Epithelial cell of prostate (primary cell): ENCODE measurements at regions not wholly inside any gene's neighbourhood (a gene's known extent, or its start where the extent isn't known, plus 50 kb on each side); places are given as distances from the start of the nearest gene placed in this dataset.

Experiments
- DNase-seq: peaks from one replicate; pipeline ENCODE4 v3.0.0-alpha.2; 2011; ENCODE audit warnings: low read depth, low spot score
- H3K27ac ChIP-seq: fragments of 450-650 bp; 2 replicates; pipeline ENCODE4 v1.5.1; 2017; ENCODE audit warnings: mild to moderate bottlenecking

GRCh38 chr20:12327205-12327604 is 409.5 kb downstream of the BTBD3 start:
- H3K27ac ChIP-seq, result no peak overlapping the region
- DNase-seq, result no peak

DNA sequence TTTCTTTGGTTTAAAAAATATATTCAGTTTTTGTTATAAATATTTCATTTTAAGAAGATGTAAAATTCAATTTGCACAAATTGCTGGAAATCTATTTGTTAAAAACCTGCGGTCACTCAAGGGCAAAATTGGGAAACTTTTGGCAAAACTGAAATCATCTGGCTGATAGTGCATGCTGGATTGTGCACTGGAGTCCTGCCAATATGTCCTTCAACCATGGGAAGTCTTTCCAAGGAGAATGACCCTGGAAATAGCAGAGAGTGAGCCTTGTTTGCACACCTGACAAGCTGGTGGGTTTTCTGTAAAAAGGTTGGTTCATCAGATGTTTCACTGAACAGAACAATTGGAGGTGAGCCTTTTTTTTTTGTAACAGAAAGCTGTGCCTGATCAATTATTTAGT is 413.5 kb downstream of the BTBD3 start:
- no peak overlapping the region for H3K27ac ChIP-seq
- DNase-seq, result no peak

- no peak overlapping the region for H3K27ac ChIP-seq
- no peak for DNase-seq
These were observed 419.9 kb downstream of the BTBD3 start for GRCh38 chr20:12337601-12338000.

- peak overlapping the region; percentile 50 for H3K27ac ChIP-seq
- DNase-seq, result no peak
These were observed 428.3 kb downstream of the BTBD3 start for GRCh38 chr20:12345978-12346377.

GRCh38 chr20:12353842-12354241 is 436.1 kb downstream of the BTBD3 start:
- DNase-seq, result no peak
- H3K27ac ChIP-seq, result no peak overlapping the region

DNA sequence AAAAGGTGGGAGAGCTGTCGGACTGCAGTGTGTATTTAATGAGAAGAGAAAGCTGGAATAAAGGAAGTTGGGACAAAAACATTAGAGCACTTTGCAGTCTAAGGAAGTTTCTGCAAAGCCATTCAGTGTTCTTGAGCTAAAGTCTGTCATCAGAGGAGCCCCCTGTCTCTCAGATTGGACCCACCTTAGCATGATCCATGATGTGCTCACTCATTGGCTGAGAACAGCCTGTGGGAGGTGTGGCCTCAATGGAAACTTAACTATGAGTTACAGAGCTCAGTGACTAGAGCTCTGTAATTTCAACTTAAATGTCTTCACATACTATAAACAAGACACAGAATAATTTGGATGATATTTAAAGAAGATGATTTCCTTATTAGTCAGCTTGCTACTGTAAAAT is 437.0 kb downstream of the BTBD3 start:
- DNase-seq, result no peak
- no peak overlapping the region for H3K27ac ChIP-seq

DNA sequence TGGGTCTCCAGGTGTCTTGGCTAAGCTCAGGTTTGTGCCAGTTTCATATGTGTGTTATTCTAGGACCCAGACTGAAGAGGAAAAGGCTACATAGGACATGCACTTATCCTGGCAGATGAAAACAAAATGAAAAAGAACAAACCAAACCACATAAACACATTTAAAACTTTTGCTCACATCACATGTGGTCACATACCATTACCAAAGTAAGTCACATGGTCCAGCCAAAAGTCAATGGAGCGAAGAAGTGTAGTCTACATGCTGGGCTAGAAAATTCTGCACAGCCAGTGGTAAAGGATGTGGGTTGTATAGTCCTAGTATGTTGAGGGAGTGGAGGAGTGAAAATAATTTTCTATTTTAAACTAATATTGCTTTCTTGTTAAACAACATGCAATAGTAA is 437.5 kb downstream of the BTBD3 start:
- DNase-seq, result no peak
- H3K27ac ChIP-seq, result no peak overlapping the region

GRCh38 chr20:12358006-12358654 is 440.4 kb downstream of the BTBD3 start:
- peak; percentile 14 for DNase-seq
- H3K27ac ChIP-seq, result no peak overlapping the region

- no peak for DNase-seq
These were observed 440.9 kb downstream of the BTBD3 start for GRCh38 chr20:12358655-12359009.

DNA sequence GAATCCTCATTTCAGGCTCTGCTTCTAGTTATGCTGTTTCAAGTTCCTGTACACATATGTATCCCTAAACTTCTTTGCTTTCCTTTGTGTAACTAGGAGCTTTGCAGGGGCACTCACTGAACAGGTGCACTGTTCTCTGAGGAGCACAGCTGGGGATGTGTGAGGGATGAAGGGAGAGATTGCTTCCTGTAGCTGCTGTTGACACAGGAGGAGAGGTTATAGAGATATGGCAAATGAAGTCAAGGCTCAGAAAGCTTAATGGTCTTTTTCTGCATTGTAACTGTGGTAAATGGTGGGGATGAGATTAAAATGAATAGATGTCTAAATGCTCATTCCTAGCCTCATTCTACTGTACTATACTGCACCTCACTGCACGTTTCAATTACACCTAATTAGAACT is 454.3 kb downstream of the BTBD3 start:
- DNase-seq, result no peak
- H3K27ac ChIP-seq, result no peak overlapping the region

More at GRCh38 chr20:12358655-12359009, 440.9 kb downstream of the BTBD3 start:
- H3K27ac ChIP-seq, result no peak overlapping the region

DNA sequence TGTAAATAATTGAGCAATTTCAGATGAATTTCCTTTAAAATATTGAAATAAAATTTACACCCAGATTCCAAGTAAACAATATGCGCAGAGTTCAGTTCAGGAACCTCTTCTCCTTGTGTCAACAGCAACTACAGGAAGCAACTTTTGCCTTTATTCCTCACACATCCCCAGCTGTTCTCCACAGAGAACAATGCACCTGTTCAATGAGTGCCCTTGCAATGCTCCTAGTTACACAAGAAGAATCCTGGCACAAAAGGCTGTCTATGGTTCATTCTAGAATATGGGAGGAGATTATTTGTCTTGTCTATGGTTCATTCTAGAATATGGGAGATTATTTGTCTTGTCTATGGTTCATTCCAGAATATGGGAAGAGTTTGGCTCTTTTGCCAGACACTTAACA is 454.9 kb downstream of the BTBD3 start:
- no peak for DNase-seq
- no peak overlapping the region for H3K27ac ChIP-seq

- H3K27ac ChIP-seq, result no peak overlapping the region
- no peak for DNase-seq
These were observed 458.3 kb downstream of the BTBD3 start for GRCh38 chr20:12375967-12376366.

DNA sequence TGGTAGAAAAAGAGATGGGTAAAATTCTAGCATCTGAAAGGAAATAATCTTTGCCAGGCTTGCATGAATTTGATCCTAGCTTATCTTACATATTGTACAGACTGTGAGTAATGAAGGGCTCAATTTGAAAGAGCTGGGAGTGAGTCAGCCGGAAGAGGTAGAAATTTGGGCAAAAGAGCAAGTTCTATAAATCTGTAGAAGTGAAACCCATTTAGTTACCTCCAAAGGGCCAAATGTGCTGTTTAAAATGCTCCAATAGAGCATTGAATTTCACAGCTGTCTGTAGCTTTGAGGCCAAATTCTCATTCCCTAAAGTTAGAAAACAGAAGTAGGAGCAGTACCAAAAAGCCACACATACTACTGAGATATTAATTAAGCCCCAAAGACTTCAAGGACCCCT is 466.1 kb downstream of the BTBD3 start:
- no peak for DNase-seq
- H3K27ac ChIP-seq, result no peak overlapping the region

DNA sequence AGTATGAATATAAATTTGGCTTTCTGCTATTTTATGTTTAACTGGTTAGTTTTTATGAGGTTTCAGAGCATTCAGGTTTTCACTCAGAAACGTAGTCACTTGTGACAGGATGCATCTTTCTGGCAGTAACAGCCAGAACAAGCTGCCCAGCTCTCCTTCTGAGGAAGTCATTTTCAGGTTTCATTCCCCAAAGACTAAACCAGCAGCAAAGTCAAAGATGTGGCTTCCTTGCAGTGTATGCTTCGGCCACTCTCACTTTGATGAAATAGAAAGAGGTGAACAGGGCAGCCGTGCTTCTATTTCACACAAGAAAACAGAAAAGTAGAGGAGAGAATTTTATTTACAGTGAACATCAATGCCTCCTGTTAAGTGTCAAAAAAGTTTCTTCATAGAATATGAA is 469.1 kb downstream of the BTBD3 start:
- DNase-seq, result no peak

DNA sequence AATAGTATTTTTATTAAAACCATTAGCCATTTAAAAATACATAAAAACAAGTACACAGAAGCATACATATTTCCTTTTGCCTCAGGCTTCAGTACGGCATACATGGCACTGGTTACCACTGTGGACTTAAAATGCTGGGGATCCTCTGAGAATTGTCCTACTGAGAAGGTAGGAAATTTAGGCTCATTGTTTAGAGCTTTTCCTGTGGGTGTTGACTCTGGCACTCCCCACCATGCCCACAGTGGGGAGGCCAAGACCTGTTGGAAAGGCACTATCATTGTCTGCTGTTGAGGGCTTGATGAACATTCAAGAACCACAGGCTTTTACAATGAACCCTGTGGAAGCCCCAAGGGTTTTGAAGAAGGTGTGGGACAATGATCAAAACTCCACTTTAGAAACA is 473.4 kb downstream of the BTBD3 start:
- H3K27ac ChIP-seq, result no peak overlapping the region
- no peak for DNase-seq

More for the DNA sequence above, 469.1 kb downstream of the BTBD3 start:
- no peak overlapping the region for H3K27ac ChIP-seq

DNA sequence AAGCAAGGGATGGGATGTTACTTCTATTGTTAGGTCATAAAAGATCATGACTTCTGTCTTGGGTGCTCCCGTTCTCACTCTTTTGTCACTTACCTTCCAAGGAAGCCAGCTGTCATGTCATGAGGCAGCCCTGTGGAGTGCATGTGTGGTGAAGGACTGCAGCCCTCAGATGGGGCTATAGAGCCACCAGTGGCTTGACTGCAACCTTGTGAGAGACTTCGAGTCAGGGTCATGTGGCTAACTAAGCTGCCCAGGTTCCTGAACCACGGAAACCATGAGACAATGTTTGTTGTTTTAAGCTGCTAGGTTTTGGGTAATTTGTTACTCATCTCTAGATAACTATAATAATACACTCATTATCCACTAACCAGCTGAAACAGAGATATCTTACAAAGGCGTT is 477.1 kb downstream of the BTBD3 start:
- H3K27ac ChIP-seq, result no peak overlapping the region
- DNase-seq, result peak; percentile 26

DNA sequence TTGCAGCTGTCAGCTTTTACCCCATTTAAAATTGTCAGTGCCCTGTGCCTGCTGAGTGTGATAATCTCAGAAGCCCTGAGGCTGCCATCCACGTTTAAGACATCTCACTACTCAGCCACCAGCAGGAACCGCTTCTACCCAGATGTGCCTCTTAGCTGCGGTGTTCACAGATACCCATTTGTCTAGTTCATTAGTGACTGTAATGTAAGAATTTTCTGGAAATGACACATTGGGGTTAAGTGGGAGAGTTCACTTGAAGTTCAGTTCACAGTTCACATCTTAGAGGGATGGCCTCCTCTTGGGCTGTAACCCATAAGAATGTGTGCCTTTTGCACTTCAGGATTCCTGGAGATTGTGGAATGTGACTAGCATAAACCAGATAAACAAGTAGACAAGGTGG is 477.7 kb downstream of the BTBD3 start:
- no peak overlapping the region for H3K27ac ChIP-seq
- DNase-seq, result no peak

DNA sequence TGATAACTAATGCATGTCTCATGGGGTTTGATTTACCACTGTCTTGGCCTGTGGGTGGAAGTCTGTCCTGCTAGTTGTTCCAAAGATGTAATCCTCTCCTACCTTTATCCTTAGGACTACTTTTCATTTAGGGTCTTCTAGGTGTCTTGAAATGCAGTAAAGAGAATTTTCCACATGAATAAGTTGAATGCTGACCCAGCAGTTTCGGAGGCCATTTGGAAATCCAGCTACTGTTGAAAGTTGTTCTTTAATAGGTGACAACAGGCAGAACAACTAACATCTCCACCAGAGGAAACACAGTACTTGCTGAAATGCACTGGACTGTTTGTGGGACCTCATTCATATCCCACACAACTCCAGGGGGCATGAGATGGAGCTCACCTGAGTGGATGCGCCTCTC is 478.1 kb downstream of the BTBD3 start:
- DNase-seq, result no peak
- H3K27ac ChIP-seq, result no peak overlapping the region

- no peak overlapping the region for H3K27ac ChIP-seq
- no peak for DNase-seq
These were observed 481.6 kb downstream of the BTBD3 start for GRCh38 chr20:12399110-12399836.

DNA sequence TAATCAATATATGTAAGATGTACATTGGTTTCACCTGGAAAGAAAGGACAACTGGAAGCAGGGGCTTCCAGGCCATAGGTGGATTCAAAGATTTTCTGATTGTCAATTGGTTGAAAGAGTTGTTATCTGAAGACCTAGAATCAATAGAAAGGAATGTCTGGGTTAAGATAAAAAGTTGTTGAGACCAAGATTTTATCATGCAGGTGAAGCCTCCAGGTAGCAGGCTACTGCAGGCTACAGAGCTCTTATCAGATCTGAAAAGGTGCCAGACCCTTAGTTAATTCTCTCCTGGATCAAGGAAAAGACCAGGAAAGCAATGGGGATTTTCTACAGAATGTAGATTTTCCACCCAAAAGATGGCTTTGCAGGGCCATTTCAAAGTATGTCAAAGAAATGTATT is 487.2 kb downstream of the BTBD3 start:
- H3K27ac ChIP-seq, result no peak overlapping the region
- no peak for DNase-seq

DNA sequence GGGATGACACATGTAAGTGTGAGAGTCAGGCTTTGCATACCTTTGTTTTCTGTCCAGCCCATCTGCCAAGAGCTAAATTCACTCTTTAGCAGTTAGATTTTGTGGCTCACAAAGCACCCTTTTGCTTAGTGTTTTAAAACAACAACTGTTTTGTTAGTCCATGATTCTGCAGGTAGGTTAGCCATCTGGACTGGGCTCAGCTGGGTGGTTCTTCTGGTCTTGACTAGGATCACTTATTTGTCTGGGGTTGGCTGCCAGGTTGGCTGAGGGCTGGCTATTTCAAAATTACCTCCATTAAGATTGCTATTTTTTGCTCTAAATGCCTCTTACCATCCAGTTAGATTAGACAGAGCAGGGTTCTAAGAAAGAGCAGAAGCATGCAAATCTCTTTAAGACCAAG is 489.3 kb downstream of the BTBD3 start:
- H3K27ac ChIP-seq, result no peak overlapping the region
- no peak for DNase-seq

DNA sequence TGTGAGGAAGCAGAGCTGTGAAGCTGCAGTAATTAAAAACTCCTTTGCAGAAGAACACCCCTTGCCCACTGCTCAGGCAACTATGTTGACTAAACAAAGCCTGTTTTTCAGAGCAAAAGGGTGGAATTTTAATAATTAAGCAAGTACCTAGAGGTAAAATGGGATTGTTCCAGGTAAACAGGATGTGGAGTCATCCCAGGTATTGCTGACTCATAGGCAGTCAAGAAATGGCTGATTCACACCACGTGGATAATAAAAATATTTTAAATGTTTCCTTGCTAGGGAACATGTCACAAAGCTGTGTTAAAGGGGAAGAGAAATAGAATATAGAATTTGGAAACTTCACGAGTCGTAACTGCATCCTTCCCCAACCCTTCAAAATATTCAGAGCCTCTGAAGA is 491.8 kb downstream of the BTBD3 start:
- DNase-seq, result peak; percentile 50

More for the DNA sequence above, 491.8 kb downstream of the BTBD3 start:
- peak overlapping the region; percentile 81 for H3K27ac ChIP-seq
